Liver (tissue), 8 donors: ENCODE measurements at regions not wholly inside any gene's neighbourhood (a gene's known extent, or its start where the extent isn't known, plus 50 kb on each side); places are given as distances from the start of the nearest gene placed in this dataset.

Source experiments
- DNase-seq: peaks from one replicate; pipeline ENCODE4 v3.0.0-alpha.2; 2017; ENCODE audit warnings: low spot score
- H3K27ac ChIP-seq, 2 donors: one replicate each; pipeline ENCODE4 v1.7.0; 2013; ENCODE audit warnings: inconsistent platforms in 2 of 2, low read length in 2 of 2, control low read depth in 1 of 2, low read depth in 1 of 2, mild to moderate bottlenecking in 1 of 2
- H3K27me3 ChIP-seq, 4 donors: one replicate each; pipeline versions ENCODE4 v1.6.1 to v1.7.0; 2013; ENCODE audit warnings: low read length in 3 of 4, inconsistent platforms in 1 of 4, mild to moderate bottlenecking in 1 of 4, moderate library complexity in 1 of 4; ENCODE audit not compliant: control insufficient read depth in 4 of 4, insufficient read depth in 4 of 4
- H3K36me3 ChIP-seq, 4 donors: one replicate each; pipeline versions ENCODE4 v1.6.1 to v1.7.0; 2013; ENCODE audit warnings: low read length in 3 of 4, mild to moderate bottlenecking in 3 of 4, low read depth in 1 of 4, moderate library complexity in 1 of 4; ENCODE audit not compliant: control insufficient read depth in 4 of 4, insufficient read depth in 3 of 4
- H3K4me1 ChIP-seq, 4 donors: one replicate each; pipeline versions ENCODE4 v1.6.1 to v1.7.0; 2013; ENCODE audit warnings: low read length in 3 of 4, mild to moderate bottlenecking in 3 of 4, moderate library complexity in 1 of 4; ENCODE audit not compliant: control insufficient read depth in 4 of 4, insufficient read depth in 4 of 4
- H3K4me3 ChIP-seq, 3 donors: one replicate each; pipeline versions ENCODE4 v1.6.1 to v1.7.0; 2013; ENCODE audit warnings: low read length in 3 of 3, control low read depth in 1 of 3, low read depth in 1 of 3, mild to moderate bottlenecking in 1 of 3
- H3K9ac ChIP-seq, 2 donors: one replicate each; pipeline ENCODE4 v1.7.0; 2013; ENCODE audit warnings: low read length in 2 of 2, mild to moderate bottlenecking in 2 of 2, moderate library complexity in 2 of 2, control low read depth in 1 of 2, low read depth in 1 of 2
- H3K9me3 ChIP-seq, 4 donors: one replicate each; pipeline versions ENCODE4 v1.6.1 to v1.7.0; 2013; ENCODE audit warnings: low read length in 3 of 4; ENCODE audit not compliant: control insufficient read depth in 4 of 4
- ATF3 ChIP-seq: IDR thresholded peaks from 2 replicates; pipeline ENCODE4 v1.6.1; 2016; ENCODE audit warnings: antibody characterized with exemption
- EGR1 ChIP-seq, 2 donors: IDR thresholded peaks; 2 replicates each; pipeline ENCODE4 v1.6.1; 2016 to 2018; ENCODE audit warnings: antibody characterized with exemption in 2 of 2, low read depth in 2 of 2
- FOXA1 ChIP-seq: IDR thresholded peaks from 2 replicates; pipeline ENCODE4 v1.6.1; 2016; ENCODE audit warnings: antibody characterized with exemption
- FOXA2 ChIP-seq: IDR thresholded peaks from 2 replicates; pipeline ENCODE4 v1.6.1; 2016; ENCODE audit warnings: antibody characterized with exemption
- GABPA ChIP-seq, 2 donors: IDR thresholded peaks in 1 of 2; conservative IDR thresholded peaks in 1 of 2; 2 replicates each; pipeline ENCODE4 v1.6.1; 2016; ENCODE audit warnings: antibody characterized with exemption in 2 of 2, mild to moderate bottlenecking in 1 of 2, moderate library complexity in 1 of 2
- HNF4A ChIP-seq, 2 donors: conservative IDR thresholded peaks; 2 replicates each; pipeline ENCODE4 v1.6.1; 2016; ENCODE audit warnings: antibody characterized with exemption in 2 of 2, mild to moderate bottlenecking in 2 of 2
- HNF4G ChIP-seq: IDR thresholded peaks from 2 replicates; pipeline ENCODE4 v1.6.1; 2016; ENCODE audit warnings: antibody characterized with exemption
- JUND ChIP-seq, 2 donors: IDR thresholded peaks; 2 replicates each; pipeline ENCODE4 v1.6.1; 2016; ENCODE audit warnings: antibody characterized with exemption in 2 of 2
- MAX ChIP-seq: IDR thresholded peaks from 2 replicates; pipeline ENCODE4 v1.6.1; 2016; ENCODE audit warnings: antibody characterized with exemption
- NR2F2 ChIP-seq: IDR thresholded peaks from 2 replicates; pipeline ENCODE4 v1.6.1; 2016; ENCODE audit warnings: antibody characterized with exemption
- RAD21 ChIP-seq, 2 donors: IDR thresholded peaks; 2 replicates each; pipeline ENCODE4 v1.6.1; 2016; ENCODE audit warnings: antibody characterized with exemption in 2 of 2, mild to moderate bottlenecking in 2 of 2
- RXRA ChIP-seq, 2 donors: IDR thresholded peaks; 2 replicates each; pipeline ENCODE4 v1.6.1; 2017 to 2018; ENCODE audit warnings: antibody characterized with exemption in 2 of 2, mild to moderate bottlenecking in 1 of 2
- SP1 ChIP-seq: IDR thresholded peaks from 2 replicates; pipeline ENCODE4 v1.6.1; 2018; ENCODE audit warnings: antibody characterized with exemption, mild to moderate bottlenecking
- TAF1 ChIP-seq: conservative IDR thresholded peaks from 2 replicates; pipeline ENCODE4 v1.6.1; 2016; ENCODE audit warnings: antibody characterized with exemption, mild to moderate bottlenecking
- YY1 ChIP-seq: IDR thresholded peaks from 2 replicates; pipeline ENCODE4 v1.6.1; 2016; ENCODE audit warnings: antibody characterized with exemption, mild to moderate bottlenecking
- ZBTB33 ChIP-seq: IDR thresholded peaks from 2 replicates; pipeline ENCODE4 v1.6.1; 2016; ENCODE audit warnings: antibody characterized with exemption
- WGBS: extraction: QIAGEN DNeasy Blood & Tissue Kit; methylation state at CpG from one replicate; pipeline ENCODE4 v1.1.7; 2013; 5-methylcytosine and 5-hydroxymethylcytosine counted together
- TF ChIP-seq, protein P1 (sequence below): IDR thresholded peaks from 2 replicates; pipeline ENCODE4 v1.6.1; 2016; ENCODE audit warnings: antibody characterized with exemption, mild to moderate bottlenecking
- TF ChIP-seq, protein P2 (sequence below): fragments of 150-350 bp; IDR thresholded peaks from 2 replicates; pipeline ENCODE4 v1.5.1; 2017; ENCODE audit warnings: improper control_type of control experiment, low read depth, low read length; ENCODE audit not compliant: missing input control
- donor health status: healthy.
- donor health status: healthy.
- donor health status: healthy.
- donor health status: healthy.
- donor health status: healthy.

- DNase-seq = no peak
- H3K9ac ChIP-seq = no peak overlapping the region
Observed at GRCh38 chrX:25389266-25389665, 373.5 kb upstream of the ARX start.

DNA sequence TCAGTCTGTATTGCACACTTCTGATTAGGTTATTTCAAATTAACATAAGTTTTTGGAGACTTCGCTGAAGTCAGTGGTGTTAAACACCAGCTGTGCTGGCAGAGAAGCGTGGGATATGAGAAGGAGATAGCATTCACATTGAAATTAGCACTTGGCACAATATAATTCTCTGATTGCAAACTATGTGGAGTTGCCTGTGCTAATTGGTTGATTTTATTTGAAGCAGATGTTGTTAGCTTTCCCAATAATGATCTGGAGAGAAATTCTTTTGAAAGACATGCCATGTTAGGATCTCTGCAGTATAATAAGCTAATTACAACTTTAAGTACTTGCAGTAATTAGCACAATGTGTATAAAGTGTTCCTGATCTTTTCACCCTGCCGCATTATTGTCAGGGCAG is 367.4 kb upstream of the ARX start:
- Histone ChIP-seq H3K36me3 (no peaks in the 10 kb centered on the region), H3K27ac (no peak overlapping the region), H3K27me3 (peaks cover 0 to 5% (median 0%) of the 10 kb centered on the region in 4 donors), H3K9ac (no peak overlapping the region), H3K4me3 (no peak overlapping the region), H3K4me1 (no peaks in the 10 kb centered on the region), H3K9me3 (no peaks in the 10 kb centered on the region)
- no peak for TF ChIP-seq FOXA1
- no peak for TF ChIP-seq HNF4G
- TF ChIP-seq EGR1 (IDR thresholded peaks at IDR 0.05; ENCODE audit: low read depth in 2 of 2) = no peak
- TF ChIP-seq RAD21 (IDR thresholded peaks at IDR 0.05) = no peak
- TF ChIP-seq ZBTB33 = no peak
- no peak for TF ChIP-seq YY1
- TF ChIP-seq NR2F2 = no peak
- no peak for TF ChIP-seq GABPA (IDR thresholded peaks at IDR 0.05 in 1 of 2, conservative IDR thresholded peaks at IDR 0.05 in 1 of 2)
- TF ChIP-seq, protein P1, sequence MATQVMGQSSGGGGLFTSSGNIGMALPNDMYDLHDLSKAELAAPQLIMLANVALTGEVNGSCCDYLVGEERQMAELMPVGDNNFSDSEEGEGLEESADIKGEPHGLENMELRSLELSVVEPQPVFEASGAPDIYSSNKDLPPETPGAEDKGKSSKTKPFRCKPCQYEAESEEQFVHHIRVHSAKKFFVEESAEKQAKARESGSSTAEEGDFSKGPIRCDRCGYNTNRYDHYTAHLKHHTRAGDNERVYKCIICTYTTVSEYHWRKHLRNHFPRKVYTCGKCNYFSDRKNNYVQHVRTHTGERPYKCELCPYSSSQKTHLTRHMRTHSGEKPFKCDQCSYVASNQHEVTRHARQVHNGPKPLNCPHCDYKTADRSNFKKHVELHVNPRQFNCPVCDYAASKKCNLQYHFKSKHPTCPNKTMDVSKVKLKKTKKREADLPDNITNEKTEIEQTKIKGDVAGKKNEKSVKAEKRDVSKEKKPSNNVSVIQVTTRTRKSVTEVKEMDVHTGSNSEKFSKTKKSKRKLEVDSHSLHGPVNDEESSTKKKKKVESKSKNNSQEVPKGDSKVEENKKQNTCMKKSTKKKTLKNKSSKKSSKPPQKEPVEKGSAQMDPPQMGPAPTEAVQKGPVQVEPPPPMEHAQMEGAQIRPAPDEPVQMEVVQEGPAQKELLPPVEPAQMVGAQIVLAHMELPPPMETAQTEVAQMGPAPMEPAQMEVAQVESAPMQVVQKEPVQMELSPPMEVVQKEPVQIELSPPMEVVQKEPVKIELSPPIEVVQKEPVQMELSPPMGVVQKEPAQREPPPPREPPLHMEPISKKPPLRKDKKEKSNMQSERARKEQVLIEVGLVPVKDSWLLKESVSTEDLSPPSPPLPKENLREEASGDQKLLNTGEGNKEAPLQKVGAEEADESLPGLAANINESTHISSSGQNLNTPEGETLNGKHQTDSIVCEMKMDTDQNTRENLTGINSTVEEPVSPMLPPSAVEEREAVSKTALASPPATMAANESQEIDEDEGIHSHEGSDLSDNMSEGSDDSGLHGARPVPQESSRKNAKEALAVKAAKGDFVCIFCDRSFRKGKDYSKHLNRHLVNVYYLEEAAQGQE = no peak
- TF ChIP-seq JUND (IDR thresholded peaks at IDR 0.05) = no peak
- TF ChIP-seq, protein P2, sequence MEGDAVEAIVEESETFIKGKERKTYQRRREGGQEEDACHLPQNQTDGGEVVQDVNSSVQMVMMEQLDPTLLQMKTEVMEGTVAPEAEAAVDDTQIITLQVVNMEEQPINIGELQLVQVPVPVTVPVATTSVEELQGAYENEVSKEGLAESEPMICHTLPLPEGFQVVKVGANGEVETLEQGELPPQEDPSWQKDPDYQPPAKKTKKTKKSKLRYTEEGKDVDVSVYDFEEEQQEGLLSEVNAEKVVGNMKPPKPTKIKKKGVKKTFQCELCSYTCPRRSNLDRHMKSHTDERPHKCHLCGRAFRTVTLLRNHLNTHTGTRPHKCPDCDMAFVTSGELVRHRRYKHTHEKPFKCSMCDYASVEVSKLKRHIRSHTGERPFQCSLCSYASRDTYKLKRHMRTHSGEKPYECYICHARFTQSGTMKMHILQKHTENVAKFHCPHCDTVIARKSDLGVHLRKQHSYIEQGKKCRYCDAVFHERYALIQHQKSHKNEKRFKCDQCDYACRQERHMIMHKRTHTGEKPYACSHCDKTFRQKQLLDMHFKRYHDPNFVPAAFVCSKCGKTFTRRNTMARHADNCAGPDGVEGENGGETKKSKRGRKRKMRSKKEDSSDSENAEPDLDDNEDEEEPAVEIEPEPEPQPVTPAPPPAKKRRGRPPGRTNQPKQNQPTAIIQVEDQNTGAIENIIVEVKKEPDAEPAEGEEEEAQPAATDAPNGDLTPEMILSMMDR = no peak
- no peak for TF ChIP-seq FOXA2
- DNase-seq = no peak
- 64% methylated on average over 3 of the region's 3 CpGs for WGBS

More at GRCh38 chrX:25389266-25389665, 373.5 kb upstream of the ARX start:
- H3K36me3 ChIP-seq = no peaks in the 10 kb centered on the region
- H3K9me3 ChIP-seq = peaks cover 0 to 6% (median 1%) of the 10 kb centered on the region in 4 donors
- H3K4me3 ChIP-seq = no peak overlapping the region
- WGBS = 71% methylated on average over 3 of the region's 3 CpGs
- H3K27me3 ChIP-seq = no peaks in the 10 kb centered on the region
- H3K27ac ChIP-seq = no peak overlapping the region
- no peaks in the 10 kb centered on the region for H3K4me1 ChIP-seq
- no peak for TF ChIP-seq YY1
- no peak for TF ChIP-seq TAF1
- TF ChIP-seq EGR1 (IDR thresholded peaks at IDR 0.05; ENCODE audit: low read depth in 2 of 2) = no peak
- no peak for TF ChIP-seq HNF4A (conservative IDR thresholded peaks at IDR 0.05)
- TF ChIP-seq RAD21 (IDR thresholded peaks at IDR 0.05) = no peak
- TF ChIP-seq ATF3 = no peak
- no peak for TF ChIP-seq MAX
- no peak for TF ChIP-seq SP1
- no peak for TF ChIP-seq JUND (IDR thresholded peaks at IDR 0.05)
- TF ChIP-seq HNF4G = no peak
- no peak for TF ChIP-seq RXRA (IDR thresholded peaks at IDR 0.05)
- no peak for TF ChIP-seq ZBTB33
- no peak for TF ChIP-seq GABPA (IDR thresholded peaks at IDR 0.05 in 1 of 2, conservative IDR thresholded peaks at IDR 0.05 in 1 of 2)
